WERI-Rb-1 (cell line): ENCODE measurements at regions not wholly inside any gene's neighbourhood (a gene's known extent, or its start where the extent isn't known, plus 50 kb on each side); places are given as distances from the start of the nearest gene placed in this dataset.
"Not testable (repeated sequence)": the region's sequence is repeated elsewhere in the genome, so short reads cannot be mapped to it uniquely, and the experiment has no call there.

ENCODE experiments used
- DNase-seq: peaks from one replicate; pipeline ENCODE4 v3.0.0-alpha.2; 2020
- H3K27ac ChIP-seq: fragments of 250-450 bp; sonication (Bioruptor Pico); 2 replicates; pipeline ENCODE4 v1.5.1; 2020; ENCODE audit warnings: mild to moderate bottlenecking, moderate library complexity
- H3K27me3 ChIP-seq: fragments of 250-450 bp; sonication (Bioruptor Pico); 2 replicates; pipeline ENCODE4 v1.5.1; 2021; ENCODE audit warnings: mild to moderate bottlenecking, low read depth, moderate library complexity; ENCODE audit not compliant: insufficient read depth, severe bottlenecking
- H3K36me3 ChIP-seq: fragments of 250-450 bp; sonication (Bioruptor Pico); 2 replicates; pipeline ENCODE4 v1.5.1; 2020; ENCODE audit warnings: mild to moderate bottlenecking, moderate library complexity
- H3K4me3 ChIP-seq: 2 replicates; pipeline ENCODE4 v1.5.1; 2011; ENCODE audit warnings: low read depth, mild to moderate bottlenecking, control low read depth, low read length
- H3K9me3 ChIP-seq: fragments of 250-450 bp; sonication (Bioruptor Pico); 2 replicates; pipeline ENCODE4 v1.5.1; 2021; ENCODE audit warnings: mild to moderate bottlenecking, moderate library complexity; ENCODE audit not compliant: severe bottlenecking
- TF ChIP-seq, protein P1 (sequence below): IDR thresholded peaks from 2 replicates; pipeline ENCODE4 v1.5.1; 2011; ENCODE audit warnings: low read depth, mild to moderate bottlenecking, control low read depth, inconsistent platforms, low read length

DNA sequence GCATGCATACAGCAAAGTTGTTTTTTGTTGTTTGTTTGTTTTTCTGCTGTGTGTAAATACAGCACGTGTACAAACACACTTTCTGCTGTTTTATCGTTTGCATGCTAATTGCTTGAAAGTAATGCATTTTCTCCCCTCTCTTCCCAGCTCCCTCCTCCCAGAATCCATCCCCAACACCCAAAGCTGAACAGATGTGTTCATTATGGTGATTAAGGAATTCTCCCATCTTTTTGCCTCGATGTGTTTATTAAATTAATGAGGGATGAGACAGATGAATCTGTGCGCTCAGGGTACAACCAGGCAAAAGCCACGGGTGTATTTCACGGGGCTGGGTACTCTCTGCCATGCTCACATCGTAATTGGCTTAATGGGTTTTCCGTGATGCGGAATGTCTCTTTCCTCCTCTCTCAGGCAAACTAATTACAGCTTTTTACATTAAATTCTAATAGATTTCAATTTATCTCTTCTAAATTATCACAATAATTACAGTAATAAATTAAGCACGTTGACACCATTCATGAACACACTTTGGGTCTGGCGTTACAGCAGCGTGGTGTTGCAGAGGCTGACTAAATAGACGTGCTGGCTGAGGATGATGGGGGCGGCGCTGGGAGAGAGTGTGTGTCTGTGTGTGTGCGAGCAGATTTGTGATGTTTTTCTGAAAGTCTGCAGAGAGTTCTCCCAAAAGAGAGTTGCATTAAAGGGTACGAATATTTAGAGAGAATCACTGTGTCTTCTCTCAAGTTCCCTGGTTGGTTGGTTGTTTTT lies 117.7 kb downstream of the CRLF2 start:
- TF ChIP-seq, protein P1, sequence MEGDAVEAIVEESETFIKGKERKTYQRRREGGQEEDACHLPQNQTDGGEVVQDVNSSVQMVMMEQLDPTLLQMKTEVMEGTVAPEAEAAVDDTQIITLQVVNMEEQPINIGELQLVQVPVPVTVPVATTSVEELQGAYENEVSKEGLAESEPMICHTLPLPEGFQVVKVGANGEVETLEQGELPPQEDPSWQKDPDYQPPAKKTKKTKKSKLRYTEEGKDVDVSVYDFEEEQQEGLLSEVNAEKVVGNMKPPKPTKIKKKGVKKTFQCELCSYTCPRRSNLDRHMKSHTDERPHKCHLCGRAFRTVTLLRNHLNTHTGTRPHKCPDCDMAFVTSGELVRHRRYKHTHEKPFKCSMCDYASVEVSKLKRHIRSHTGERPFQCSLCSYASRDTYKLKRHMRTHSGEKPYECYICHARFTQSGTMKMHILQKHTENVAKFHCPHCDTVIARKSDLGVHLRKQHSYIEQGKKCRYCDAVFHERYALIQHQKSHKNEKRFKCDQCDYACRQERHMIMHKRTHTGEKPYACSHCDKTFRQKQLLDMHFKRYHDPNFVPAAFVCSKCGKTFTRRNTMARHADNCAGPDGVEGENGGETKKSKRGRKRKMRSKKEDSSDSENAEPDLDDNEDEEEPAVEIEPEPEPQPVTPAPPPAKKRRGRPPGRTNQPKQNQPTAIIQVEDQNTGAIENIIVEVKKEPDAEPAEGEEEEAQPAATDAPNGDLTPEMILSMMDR: no peak
- Histone ChIP-seq H3K36me3 (no peaks in the 10 kb centered on the region), H3K4me3 (no peak overlapping the region), H3K27ac (no peak overlapping the region), H3K27me3 (peaks cover 45% of the 10 kb centered on the region), H3K9me3 (peaks cover 18% of the 10 kb centered on the region)
- no peak for DNase-seq

DNA sequence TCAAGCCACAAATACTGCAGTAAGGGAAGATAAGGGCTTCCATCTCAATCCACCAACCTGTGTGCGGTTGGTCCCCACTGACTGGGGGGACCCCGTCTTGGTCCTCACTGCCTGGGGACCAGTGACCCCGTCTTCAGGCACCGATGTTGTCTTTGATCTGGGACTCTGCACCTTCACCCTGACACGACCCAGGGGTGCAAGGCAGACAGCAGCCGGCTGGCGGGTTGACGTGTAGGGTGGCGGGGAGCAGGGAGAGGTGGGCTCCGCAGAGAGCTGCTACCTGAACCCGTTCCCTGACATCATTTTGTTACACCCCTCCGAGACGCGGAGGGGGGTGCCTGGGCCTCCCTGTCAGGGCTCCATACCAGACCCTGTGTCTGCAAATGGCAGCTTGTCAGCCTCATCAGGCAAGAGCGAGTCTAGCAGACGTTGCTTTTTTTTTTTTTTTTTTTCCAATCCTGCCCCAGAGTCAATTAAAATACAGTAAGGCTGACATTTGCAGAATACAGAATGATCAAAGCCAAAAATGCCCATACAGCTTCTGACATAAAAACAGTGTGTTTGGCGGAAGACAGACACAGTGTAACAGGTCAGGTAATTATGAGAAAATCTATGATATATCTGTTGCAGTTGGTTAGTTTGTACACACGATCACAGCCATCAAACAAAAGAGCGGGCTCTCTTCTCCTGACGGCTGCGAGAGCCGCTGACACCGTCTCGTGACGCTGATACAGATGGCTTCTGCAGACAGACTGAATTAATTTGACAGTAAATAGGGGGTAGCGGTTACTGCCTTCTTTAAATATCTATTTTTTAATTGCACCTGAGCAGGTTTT lies 118.6 kb downstream of the CRLF2 start:
- Histone ChIP-seq H3K27ac (no peak overlapping the region), H3K27me3 (peaks cover 54% of the 10 kb centered on the region), H3K9me3 (peaks cover 18% of the 10 kb centered on the region), H3K36me3 (no peaks in the 10 kb centered on the region), H3K4me3 (no peak overlapping the region)
- DNase-seq: no peak
- TF ChIP-seq, protein P1: no peak

DNA sequence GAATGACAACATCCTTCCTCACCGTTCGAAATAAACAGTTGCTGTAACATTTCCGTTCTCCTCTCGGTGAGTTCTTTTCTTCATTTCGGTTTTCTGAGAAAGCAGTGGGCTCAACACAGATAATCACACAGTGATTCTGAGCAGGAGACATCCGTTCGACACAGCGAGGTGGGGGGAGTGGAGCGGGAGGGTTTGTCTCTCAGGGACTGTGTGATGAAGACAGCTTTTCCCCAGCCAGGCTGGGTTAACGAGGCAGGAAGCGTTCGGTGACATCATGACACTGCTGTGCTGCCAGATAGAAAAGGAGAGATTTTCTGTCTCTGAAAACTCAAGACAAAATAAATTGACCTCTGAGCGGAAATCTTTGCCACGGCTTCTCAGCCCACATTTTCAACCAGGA lies 119.3 kb downstream of the CRLF2 start:
- Histone ChIP-seq H3K9me3 (peaks cover 17% of the 10 kb centered on the region), H3K36me3 (no peaks in the 10 kb centered on the region), H3K27me3 (peaks cover 59% of the 10 kb centered on the region), H3K27ac (no peak overlapping the region), H3K4me3 (no peak overlapping the region)
- TF ChIP-seq, protein P1: no peak
- DNase-seq: no peak

DNA sequence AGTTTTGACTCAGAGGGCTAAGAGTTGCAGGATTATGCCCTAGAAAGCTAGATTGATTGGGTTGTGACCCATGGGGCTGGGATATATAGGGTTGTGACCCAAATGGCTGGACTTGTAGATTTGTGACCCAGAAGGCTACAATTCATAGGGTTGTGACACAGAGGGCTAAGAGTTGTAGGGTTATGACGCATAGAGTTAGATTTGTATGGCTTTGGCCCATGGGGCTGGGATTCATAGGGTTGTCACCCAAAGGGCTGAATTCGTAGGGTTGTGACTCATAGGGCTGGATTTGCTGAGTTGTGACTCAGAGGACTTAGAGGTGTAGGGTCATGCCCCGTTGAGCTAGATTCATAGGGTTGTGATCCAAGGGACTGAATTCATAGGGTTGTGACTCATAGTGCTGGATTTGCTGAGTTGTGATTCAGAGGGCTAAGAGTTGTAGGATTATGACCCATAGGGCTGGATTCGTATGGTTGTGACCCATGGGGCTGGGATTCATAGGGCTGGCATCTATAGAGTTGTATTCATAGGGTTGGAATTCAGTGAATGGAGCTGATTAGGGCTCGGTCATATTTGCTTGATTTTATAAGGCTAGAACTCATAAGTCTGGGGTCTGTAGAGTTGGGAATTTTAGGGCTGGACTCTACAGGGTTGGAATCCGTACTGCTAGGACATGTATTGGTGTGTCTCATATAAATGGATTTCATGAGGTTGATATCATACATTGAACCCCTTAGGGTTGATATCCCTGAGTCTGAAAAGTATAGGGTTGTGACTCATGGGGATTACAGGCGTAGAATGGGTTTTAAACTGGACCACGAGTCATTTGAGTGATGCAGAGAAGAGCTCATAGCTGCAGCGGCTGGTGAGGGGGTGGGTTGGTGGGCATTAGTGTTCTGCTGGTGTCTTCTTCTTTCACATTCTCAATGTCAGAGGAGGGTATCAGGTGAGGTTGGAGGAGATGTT lies 125.7 kb downstream of the CRLF2 start:
- no peak for DNase-seq
- Histone ChIP-seq H3K4me3 (no peak overlapping the region), H3K36me3 (no peaks in the 10 kb centered on the region), H3K27me3 (peaks cover 52% of the 10 kb centered on the region), H3K27ac (no peak overlapping the region), H3K9me3 (no peaks in the 10 kb centered on the region)
- TF ChIP-seq, protein P1: no peak

- DNase-seq, H3K9me3 ChIP-seq, H3K27ac ChIP-seq, H3K4me3 ChIP-seq, H3K36me3 ChIP-seq: not testable (repeated sequence)
- H3K27me3 ChIP-seq: peaks cover 46% of the 10 kb centered on the region
These were observed 126.6 kb downstream of the CRLF2 start for GRCh38 chrX:1085871-1086270.
